Transverse colon (tissue), 3 donors: ENCODE measurements at regions not wholly inside any gene's neighbourhood (a gene's known extent, or its start where the extent isn't known, plus 50 kb on each side); places are given as distances from the start of the nearest gene placed in this dataset.

Experiments used
- EP300 ChIP-seq: sonication (generic); formaldehyde crosslinking; IDR thresholded peaks from one replicate; pipeline ENCODE4 v1.6.1; 2017; ENCODE audit warnings: antibody characterized with exemption, low read depth
- POLR2A ChIP-seq: fragments of 450-650 bp; IDR thresholded peaks from one replicate; pipeline ENCODE4 v1.6.1; 2016; ENCODE audit warnings: antibody characterized with exemption, mild to moderate bottlenecking, moderate library complexity
- TF ChIP-seq, protein P1 (sequence below), 5 experiments: fragments of 200-600 bp in 3 of 5; fragments of 450-650 bp in 2 of 5; sonication (generic) in 3 of 5; IDR thresholded peaks; 1 replicate in 2 of 5; 2 replicates in 3 of 5; pipeline ENCODE4 v1.5.1; 2016 to 2017; ENCODE audit warnings: antibody characterized with exemption in 5 of 5, inconsistent platforms in 3 of 5, mild to moderate bottlenecking in 2 of 5, moderate library complexity in 1 of 5

GRCh38 chr17:5980941-5981340 is 89.2 kb upstream of the WSCD1 start:
- TF ChIP-seq, protein P1, sequence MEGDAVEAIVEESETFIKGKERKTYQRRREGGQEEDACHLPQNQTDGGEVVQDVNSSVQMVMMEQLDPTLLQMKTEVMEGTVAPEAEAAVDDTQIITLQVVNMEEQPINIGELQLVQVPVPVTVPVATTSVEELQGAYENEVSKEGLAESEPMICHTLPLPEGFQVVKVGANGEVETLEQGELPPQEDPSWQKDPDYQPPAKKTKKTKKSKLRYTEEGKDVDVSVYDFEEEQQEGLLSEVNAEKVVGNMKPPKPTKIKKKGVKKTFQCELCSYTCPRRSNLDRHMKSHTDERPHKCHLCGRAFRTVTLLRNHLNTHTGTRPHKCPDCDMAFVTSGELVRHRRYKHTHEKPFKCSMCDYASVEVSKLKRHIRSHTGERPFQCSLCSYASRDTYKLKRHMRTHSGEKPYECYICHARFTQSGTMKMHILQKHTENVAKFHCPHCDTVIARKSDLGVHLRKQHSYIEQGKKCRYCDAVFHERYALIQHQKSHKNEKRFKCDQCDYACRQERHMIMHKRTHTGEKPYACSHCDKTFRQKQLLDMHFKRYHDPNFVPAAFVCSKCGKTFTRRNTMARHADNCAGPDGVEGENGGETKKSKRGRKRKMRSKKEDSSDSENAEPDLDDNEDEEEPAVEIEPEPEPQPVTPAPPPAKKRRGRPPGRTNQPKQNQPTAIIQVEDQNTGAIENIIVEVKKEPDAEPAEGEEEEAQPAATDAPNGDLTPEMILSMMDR (IDR thresholded peaks at IDR 0.05): no peak
- TF ChIP-seq POLR2A: no peak
- TF ChIP-seq EP300: no peak
